ENCODE measurements at regions not wholly inside any gene's neighbourhood (a gene's known extent, or its start where the extent isn't known, plus 50 kb on each side); places are given as distances from the start of the nearest gene placed in this dataset.

- TF ChIP-seq ZNF274 (IDR thresholded peaks at IDR 0.05; ENCODE audit: low read depth, low read length) (no peak), EZH2phosphoT487 (IDR thresholded peaks at IDR 0.05; ENCODE audit: borderline replicate concordance) (no peak), SIN3A (IDR thresholded peaks at IDR 0.05; ENCODE audit: low read depth) (no peak), TCF7L2 (IDR thresholded peaks at IDR 0.05; ENCODE audit: borderline replicate concordance, extremely low read depth, insufficient read depth, insufficient read length) (no peak)
- intact Hi-C loops (cut with micrococcal nuclease): loop anchor here (5.0 to 10.0 kb wide), 4 partner anchors 208 to 1041 kb away; no protein-coding TSS in a partner anchor
- no peaks in the 10 kb centered on the region for H4K20me1 ChIP-seq (ENCODE audit: insufficient read depth)
- no peak overlapping the region for H3K4me2 ChIP-seq (ENCODE audit: low read length)
- H3K9me3 ChIP-seq (ENCODE audit: control insufficient read depth in 1 of 2, insufficient read depth in 1 of 2, low read depth in 1 of 2, low read length in 2 of 2): no peaks in the 10 kb centered on the region
- RAD21 ChIA-PET (ENCODE audit: low non-redundant PET in 1 of 2, low total read pairs in 2 of 2, uncharacterized antibody in 2 of 2, unreplicated experiment in 2 of 2): no interaction called here
- DNase-seq (ENCODE audit: low read depth, low spot score) (peak; percentile 18), ATAC-seq (peak; percentile 55)
- no peak overlapping the region for H3K9ac ChIP-seq (ENCODE audit: low read length)
- H2AFZ ChIP-seq (ENCODE audit: low read depth, low read length, poor library complexity, severe bottlenecking): no peak overlapping the region
- no peaks in the 10 kb centered on the region for H3K79me2 ChIP-seq (ENCODE audit: insufficient read depth, low read length)
- no peak overlapping the region for H3K27ac ChIP-seq (ENCODE audit: low read depth, low read length)
- no peaks in the 10 kb centered on the region for H3K27me3 ChIP-seq (ENCODE audit: insufficient read depth, low read length)
- CTCF ChIA-PET: no interaction called here
- BruUV-seq (replicated peaks): no TSS peak
- no peak overlapping the region for H3K4me3 ChIP-seq (replicated peaks in 1 of 2; ENCODE audit: low read depth in 1 of 2, low read length in 2 of 2)
- H3K4me1 ChIP-seq (ENCODE audit: control insufficient read depth in 1 of 2, insufficient read depth in 2 of 2, low read length in 2 of 2): no peaks in the 10 kb centered on the region
- no peaks in the 10 kb centered on the region for H3K9me2 ChIP-seq (ENCODE audit: insufficient read depth)
- POLR2A ChIA-PET: no interaction called here
- H3K36me3 ChIP-seq (ENCODE audit: control insufficient read depth in 1 of 2, insufficient read depth in 2 of 2, low read length in 2 of 2): no peaks in the 10 kb centered on the region
Observed at GRCh38 chr22:47835726-47836125, 1073.3 kb downstream of the TBC1D22A start.

- H3K4me3 ChIP-seq (replicated peaks in 1 of 2; ENCODE audit: low read depth in 1 of 2, low read length in 2 of 2): no peak overlapping the region
- ChIA-PET RAD21 (ENCODE audit: low non-redundant PET in 1 of 2, low total read pairs in 2 of 2, uncharacterized antibody in 2 of 2, unreplicated experiment in 2 of 2) (no interaction called here), POLR2A (no interaction called here), CTCF (no interaction called here)
- no peaks in the 10 kb centered on the region for H3K4me1 ChIP-seq (ENCODE audit: control insufficient read depth in 1 of 2, insufficient read depth in 2 of 2, low read length in 2 of 2)
- no peak overlapping the region for H3K9ac ChIP-seq (ENCODE audit: low read length)
- no peaks in the 10 kb centered on the region; a peak in 1 of 4 replicates for H3K36me3 ChIP-seq (ENCODE audit: control insufficient read depth in 1 of 2, insufficient read depth in 2 of 2, low read length in 2 of 2)
- H3K27ac ChIP-seq (ENCODE audit: low read depth, low read length): no peak overlapping the region
- no peak overlapping the region for H3K4me2 ChIP-seq (ENCODE audit: low read length)
- H3K27me3 ChIP-seq (ENCODE audit: insufficient read depth, low read length): no peaks in the 10 kb centered on the region
- no peaks in the 10 kb centered on the region for H3K79me2 ChIP-seq (ENCODE audit: insufficient read depth, low read length)
- ATAC-seq (no peak), DNase-seq (ENCODE audit: low read depth, low spot score) (no peak)
- intact Hi-C loops (cut with micrococcal nuclease): no loop called here
- TF ChIP-seq EGR1 (IDR thresholded peaks at IDR 0.05; ENCODE audit: low read depth) (no peak), CTCF (IDR thresholded peaks at IDR 0.05 in 2 of 3, conservative IDR thresholded peaks at IDR 0.05 in 1 of 3; ENCODE audit: borderline replicate concordance in 1 of 3, insufficient read depth in 1 of 3, low read depth in 2 of 3, low read length in 2 of 3) (no peak), TCF7L2 (IDR thresholded peaks at IDR 0.05; ENCODE audit: borderline replicate concordance, extremely low read depth, insufficient read depth, insufficient read length) (no peak), ZBTB33 (IDR thresholded peaks at IDR 0.05; ENCODE audit: extremely low read depth, insufficient replicate concordance, low read length) (no peak), SP1 (IDR thresholded peaks at IDR 0.05; ENCODE audit: low read depth) (no peak), YY1 (IDR thresholded peaks at IDR 0.05; ENCODE audit: extremely low read depth, insufficient replicate concordance, low read depth, low read length) (no peak), ZNF274 (IDR thresholded peaks at IDR 0.05; ENCODE audit: low read depth, low read length) (no peak)
- H3K9me2 ChIP-seq (ENCODE audit: insufficient read depth): no peaks in the 10 kb centered on the region
- BruUV-seq (replicated peaks): no TSS peak
- H2AFZ ChIP-seq (ENCODE audit: low read depth, low read length, poor library complexity, severe bottlenecking): no peak overlapping the region
- H3K9me3 ChIP-seq (ENCODE audit: control insufficient read depth in 1 of 2, insufficient read depth in 1 of 2, low read depth in 1 of 2, low read length in 2 of 2): no peaks in the 10 kb centered on the region
- H4K20me1 ChIP-seq (ENCODE audit: insufficient read depth): no peaks in the 10 kb centered on the region
Observed at GRCh38 chr22:47826016-47826415, 1063.6 kb downstream of the TBC1D22A start.
